ENCODE measurements at regions not wholly inside any gene's neighbourhood (a gene's known extent, or its start where the extent isn't known, plus 50 kb on each side); places are given as distances from the start of the nearest gene placed in this dataset.
"Not testable (repeated sequence)": the region's sequence is repeated elsewhere in the genome, so short reads cannot be mapped to it uniquely, and the experiment has no call there.

GRCh38 chr3:197407526-197407925 lies 109.1 kb upstream of the DLG1 start:
- DNase-seq: no peak

- DNase-seq: no peak
Observed at GRCh38 chr3:197407053-197407452, 108.6 kb upstream of the DLG1 start.

DNA sequence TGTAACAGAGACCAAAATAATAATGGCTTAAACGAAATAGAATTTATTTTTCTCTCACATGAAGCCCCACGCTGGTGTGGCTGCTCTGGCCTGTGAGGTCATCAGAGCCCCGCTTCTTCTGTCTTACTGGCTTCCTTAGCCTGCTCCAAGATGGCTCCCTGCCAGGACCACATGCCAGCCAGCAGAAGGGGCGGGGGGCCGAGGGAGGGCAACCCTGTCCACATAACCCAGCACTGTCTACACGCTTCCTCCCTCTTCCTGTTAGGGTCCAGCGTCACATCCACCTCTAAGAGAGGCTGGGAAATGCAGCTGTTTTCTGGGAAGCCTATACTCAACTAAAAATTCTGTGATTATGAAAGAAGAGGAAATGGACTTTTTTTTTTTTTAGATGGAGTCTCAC lies 107.9 kb upstream of the DLG1 start:
- no peak for DNase-seq

- DNase-seq: no peak
Observed at GRCh38 chr3:197404754-197405153, 106.3 kb upstream of the DLG1 start.

DNA sequence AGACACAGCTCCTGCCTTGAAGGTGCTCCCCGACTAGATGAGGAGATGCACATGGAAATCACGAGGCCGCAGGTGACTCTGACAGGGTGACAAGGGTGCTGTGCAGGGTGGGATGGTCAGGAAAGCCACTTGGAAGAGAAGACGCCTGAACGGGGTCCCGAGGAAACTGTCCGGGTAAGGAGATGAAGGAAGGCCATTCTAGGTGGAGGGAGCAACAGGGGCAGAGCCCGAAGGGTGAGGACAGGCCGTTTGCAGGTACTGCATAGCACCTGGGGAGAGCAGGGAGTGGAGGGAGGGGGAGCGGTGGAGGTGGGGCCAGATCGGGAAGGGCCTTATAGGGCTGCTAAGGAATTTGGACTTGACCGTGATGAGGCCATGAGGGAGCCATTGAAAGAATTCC lies 105.6 kb upstream of the DLG1 start:
- DNase-seq: no peak

- not testable (repeated sequence) for DNase-seq
Observed at GRCh38 chr3:197402401-197402800, 104.0 kb upstream of the DLG1 start.

DNA sequence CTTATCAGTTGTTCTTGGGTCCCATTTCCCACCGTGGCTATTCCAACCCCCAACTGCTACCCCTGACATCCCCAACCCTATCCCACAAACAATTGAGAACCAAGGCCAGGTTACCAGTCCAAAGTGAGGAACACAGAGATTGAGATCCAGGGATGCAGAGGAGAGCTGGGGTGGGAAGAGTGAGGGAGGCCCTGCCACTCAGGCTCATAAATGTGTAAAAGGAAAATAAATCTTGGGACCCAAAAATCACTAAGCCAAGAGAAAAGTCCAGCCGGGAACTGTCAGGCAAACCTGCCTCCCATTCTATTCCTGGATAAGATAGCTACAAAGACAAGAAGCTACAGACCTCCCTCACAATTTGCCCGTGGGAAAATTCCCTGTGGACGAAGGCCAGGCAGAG lies 101.1 kb upstream of the DLG1 start:
- no peak for DNase-seq

DNA sequence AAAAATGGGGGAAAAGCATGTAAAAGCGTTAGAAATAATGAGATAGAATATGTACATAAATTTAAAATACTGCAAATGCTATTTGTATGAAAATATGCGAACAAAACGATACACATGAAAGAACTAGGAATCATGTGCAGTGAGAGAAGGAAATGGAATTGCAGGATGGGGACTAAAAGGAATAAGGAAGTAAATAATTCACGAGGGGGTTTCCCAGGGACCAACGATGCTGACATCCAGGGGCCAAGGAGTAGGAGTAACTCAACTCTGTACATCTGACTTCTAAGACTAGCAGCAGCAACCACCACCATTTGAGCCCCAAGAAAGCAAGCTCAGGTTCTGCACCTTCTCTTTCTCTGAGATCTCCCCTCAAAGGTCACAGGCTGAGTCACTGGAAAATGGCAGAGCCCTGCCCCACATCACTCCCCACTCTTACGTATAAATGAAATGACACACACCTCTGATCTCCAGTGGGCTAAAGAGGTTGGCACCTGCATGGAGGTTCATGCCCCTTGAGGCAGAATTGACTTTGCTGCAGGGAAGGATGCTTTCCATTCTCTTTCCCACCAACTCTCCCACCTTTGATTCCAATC lies 100.0 kb upstream of the DLG1 start:
- DNase-seq: no peak

DNA sequence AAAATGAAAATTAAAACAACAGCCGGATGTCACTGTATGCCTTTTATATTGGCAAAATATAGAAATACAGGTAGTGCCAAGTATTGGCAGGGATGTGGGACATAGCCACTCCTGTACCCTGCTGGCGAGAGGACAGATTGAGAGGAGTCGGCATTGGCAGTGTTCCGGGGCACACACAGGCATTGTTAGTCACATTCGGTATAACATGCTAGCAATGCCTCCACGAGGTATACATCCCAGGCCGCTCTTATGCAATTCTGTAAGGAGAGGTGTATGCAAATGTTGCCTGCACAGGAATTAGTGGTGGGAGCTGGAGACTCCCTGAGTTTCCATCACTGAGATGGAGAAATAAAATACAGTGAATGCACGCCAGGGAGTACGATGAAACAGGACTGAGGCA lies 99.4 kb upstream of the DLG1 start:
- DNase-seq: no peak

DNA sequence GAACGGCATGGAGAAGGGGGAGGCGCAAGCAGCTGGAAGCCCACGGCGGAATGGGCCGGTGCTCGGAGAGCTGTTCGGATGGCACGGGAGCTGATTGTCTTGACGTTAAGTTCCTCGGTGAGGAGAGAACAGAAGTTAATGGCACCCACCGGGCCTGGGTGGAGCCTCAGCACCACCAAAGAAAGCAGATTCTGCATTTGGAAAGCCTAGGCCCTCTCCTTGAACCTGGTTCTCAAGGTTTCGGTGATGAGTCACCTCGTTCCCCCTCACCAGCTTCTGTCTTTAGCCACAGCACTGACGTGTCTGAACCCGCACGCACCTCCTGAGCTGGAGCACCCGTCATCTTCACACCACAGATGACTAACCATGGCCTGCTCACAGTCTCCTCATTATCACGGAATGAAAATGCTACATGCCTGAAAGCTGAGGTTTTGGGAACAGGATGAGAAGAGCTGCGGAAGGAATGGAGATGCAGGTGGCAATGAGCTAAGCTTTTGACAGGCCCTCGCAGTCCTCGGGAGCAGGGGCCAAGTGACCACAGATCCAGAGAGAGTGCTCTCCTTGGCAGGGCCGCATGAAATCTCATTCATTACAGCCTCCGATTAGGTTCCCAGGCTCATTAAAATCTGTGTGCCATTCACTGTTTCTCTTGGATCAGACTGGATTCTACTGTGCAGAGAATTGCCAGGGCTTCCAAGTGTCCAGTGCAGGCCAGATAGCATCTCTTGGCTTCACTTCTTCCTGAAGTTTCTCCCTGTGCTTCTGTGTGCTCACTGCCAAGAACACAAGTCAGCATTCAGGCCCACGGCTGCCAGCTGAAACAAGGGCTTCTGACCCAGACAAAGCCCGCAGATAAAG lies 96.3 kb upstream of the DLG1 start:
- DNase-seq: no peak

DNA sequence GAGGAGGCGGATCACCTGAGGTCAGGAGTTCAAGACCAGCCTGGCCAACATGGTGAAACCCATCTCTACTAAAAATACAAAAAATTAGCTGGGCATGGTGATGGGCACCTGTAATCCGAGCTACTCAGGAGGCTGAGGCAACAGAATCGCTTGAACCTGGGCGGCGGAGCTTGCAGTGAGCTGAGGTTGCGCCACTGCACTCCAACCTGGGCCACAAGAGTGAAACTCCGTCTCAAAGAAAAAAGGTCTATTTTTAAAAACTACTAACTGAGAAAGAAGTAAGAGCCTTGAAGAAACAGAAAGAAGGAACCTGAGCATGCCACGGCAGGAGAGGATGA lies 95.7 kb upstream of the DLG1 start:
- not testable (repeated sequence) for DNase-seq

DNA sequence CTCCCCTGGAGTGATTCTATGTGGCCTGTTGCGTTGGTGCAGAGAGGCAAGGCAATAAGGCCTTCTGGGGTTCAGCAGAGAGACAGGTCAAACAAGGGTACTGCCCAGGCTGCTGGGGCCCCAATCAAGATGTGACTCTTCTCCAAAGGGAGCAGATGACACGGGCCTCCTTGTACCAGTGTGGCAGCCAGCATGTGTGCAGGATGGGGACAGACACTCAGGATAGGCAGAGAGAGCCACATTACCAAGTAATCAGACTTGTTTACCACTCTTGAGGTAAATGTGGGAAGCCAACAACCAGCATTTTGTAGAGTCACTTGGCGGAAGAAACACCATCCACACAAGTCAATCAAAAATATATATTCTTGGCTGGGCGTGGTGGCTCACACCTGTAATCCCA lies 95.3 kb upstream of the DLG1 start:
- no peak for DNase-seq

- no peak for DNase-seq
Observed at GRCh38 chr3:197392961-197393360, 94.5 kb upstream of the DLG1 start.

DNA sequence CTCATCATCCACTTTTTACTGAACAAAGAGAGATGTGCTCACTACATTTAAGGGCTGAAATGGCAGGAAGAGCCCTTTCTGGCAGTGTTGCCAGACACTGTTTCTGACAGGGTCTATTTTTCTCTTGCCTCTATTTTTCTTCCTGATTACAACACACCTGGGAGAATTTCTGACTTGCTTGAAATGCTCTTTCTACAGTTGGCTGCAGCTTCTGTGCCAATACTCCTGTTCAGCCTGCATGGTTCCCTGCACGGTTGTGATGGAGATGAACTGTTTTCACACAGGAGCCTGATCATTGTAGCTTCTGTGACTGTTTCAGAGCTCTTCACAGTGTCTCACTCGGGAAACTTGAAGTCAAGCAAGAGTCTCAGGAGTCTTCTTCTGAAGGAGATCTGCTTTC lies 83.0 kb upstream of the DLG1 start:
- no peak for DNase-seq

- DNase-seq: no peak
Observed at GRCh38 chr3:197380786-197381185, 82.4 kb upstream of the DLG1 start.

- DNase-seq: no peak
Observed at GRCh38 chr3:197378985-197379718, 80.7 kb upstream of the DLG1 start.

GRCh38 chr3:197376735-197377555 lies 78.5 kb upstream of the DLG1 start:
- no peak for DNase-seq

GRCh38 chr3:197376020-197376419 lies 77.6 kb upstream of the DLG1 start:
- DNase-seq: no peak

- DNase-seq: peak in 4 of 56 donors; percentile 9 to 20 (median 18)
Observed at GRCh38 chr3:197375001-197375441, 76.6 kb upstream of the DLG1 start.

- DNase-seq: no peak
Observed at GRCh38 chr3:197373096-197373495, 74.7 kb upstream of the DLG1 start.

- DNase-seq: no peak
Observed at GRCh38 chr3:197372047-197372661, 73.7 kb upstream of the DLG1 start.
